ENCODE measurements at regions not wholly inside any gene's neighbourhood (a gene's known extent, or its start where the extent isn't known, plus 50 kb on each side); places are given as distances from the start of the nearest gene placed in this dataset.
A peak's percentile ranks its signal among the peaks of the same experiment; 100 is the strongest.

DNA sequence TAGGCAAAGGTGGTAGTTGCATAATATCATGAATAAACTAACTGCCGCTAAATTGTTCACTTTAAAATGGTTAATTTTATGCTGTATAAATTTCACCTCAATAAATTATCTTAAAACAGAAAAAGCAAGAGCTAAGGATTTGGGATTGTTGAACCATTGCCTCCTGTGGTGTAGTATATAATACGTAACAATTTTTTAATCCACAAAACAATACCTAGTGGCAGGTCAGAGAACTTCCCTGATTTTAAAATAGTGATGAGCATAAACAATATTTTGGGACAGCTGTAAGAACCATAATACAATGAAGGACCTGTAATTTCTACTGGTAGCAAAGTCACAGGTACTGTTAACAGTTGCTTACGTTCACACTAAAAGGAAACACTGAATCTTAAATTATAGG is 161.9 kb upstream of the PRNP start:
- TF ChIP-seq, protein P1, sequence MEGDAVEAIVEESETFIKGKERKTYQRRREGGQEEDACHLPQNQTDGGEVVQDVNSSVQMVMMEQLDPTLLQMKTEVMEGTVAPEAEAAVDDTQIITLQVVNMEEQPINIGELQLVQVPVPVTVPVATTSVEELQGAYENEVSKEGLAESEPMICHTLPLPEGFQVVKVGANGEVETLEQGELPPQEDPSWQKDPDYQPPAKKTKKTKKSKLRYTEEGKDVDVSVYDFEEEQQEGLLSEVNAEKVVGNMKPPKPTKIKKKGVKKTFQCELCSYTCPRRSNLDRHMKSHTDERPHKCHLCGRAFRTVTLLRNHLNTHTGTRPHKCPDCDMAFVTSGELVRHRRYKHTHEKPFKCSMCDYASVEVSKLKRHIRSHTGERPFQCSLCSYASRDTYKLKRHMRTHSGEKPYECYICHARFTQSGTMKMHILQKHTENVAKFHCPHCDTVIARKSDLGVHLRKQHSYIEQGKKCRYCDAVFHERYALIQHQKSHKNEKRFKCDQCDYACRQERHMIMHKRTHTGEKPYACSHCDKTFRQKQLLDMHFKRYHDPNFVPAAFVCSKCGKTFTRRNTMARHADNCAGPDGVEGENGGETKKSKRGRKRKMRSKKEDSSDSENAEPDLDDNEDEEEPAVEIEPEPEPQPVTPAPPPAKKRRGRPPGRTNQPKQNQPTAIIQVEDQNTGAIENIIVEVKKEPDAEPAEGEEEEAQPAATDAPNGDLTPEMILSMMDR (IDR thresholded peaks at IDR 0.05; ENCODE audit: insufficient read depth, low read length, missing control alignments) = no peak
- no peak overlapping the region for H3K4me3 ChIP-seq (ENCODE audit: low read depth, low read length)
- CTCF ChIA-PET = interaction anchor here (1.0 kb wide), 1 partner anchor 20 kb away, joined by 3 read pairs; no protein-coding TSS in a partner anchor
- DNase-seq (ENCODE audit: low read depth, low spot score) = no peak
- POLR2A ChIA-PET = no interaction called here

DNA sequence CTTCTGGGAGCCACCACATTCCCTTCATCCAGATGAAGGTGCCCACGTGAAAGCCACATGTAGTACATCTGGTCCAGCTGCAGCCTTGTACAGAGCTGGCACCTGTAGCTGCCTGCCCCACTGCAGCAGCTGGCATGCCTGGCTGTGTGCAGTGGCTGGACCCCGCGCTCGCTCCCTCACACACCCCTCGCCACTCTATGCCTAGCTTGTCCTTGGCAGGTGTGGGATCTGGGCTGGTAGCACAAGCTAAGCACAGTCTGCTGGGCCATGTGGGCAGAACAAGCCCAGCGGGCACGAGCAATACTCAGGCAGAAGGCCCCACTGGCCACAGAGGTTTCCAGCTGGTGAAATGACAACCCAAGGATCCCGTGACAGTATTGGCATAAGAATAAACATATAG is 163.9 kb upstream of the PRNP start:
- DNase-seq (ENCODE audit: low read depth, low spot score) = no peak
- POLR2A ChIA-PET = no interaction called here
- CTCF ChIA-PET = no interaction called here
- TF ChIP-seq, protein P1 (IDR thresholded peaks at IDR 0.05; ENCODE audit: insufficient read depth, low read length, missing control alignments) = no peak
- H3K4me3 ChIP-seq (ENCODE audit: low read depth, low read length) = no peak overlapping the region

DNA sequence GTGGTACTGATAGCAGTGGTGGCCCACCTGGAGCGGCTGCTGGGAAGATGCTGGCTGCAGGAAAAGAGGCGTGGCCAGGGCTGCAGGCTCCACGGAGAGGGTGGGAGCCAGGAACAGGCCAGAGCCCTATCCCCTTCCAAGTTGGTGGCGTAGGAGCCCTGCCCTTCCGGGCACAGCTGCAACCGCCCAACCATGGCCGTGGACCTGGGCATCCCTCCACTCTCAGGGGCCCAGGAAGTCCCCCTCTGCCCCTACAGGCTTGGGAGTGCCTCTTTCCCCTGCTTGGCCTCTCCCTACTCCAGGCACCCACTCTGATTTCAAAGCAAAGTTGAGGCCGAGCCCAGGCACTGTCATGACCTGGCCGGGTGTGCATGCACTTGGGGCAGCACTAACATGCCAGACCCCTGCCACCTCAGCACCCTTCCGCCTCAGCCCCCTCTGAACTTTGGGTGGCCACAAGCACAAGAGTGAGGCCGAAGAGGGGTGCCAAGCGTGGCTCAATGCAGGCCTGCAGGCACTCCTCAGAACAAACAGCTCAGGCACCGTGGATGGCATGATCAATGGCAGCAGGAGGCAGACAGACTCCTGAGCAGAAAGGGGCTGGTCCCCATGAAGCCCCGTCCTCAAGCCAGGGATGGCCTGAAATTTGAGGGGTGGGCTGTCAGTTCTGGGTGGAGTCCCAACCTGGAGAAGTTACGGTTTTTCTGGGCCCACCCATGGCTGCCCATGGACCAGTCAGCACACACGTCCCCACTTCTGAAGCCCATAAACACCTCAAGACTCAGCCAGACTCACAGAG is 164.9 kb upstream of the PRNP start:
- CTCF ChIA-PET = no interaction called here
- POLR2A ChIA-PET = no interaction called here
- TF ChIP-seq, protein P1 (IDR thresholded peaks at IDR 0.05; ENCODE audit: insufficient read depth, low read length, missing control alignments) = no peak
- H3K4me3 ChIP-seq (ENCODE audit: low read depth, low read length) = no peak overlapping the region
- no peak for DNase-seq (ENCODE audit: low read depth, low spot score)

DNA sequence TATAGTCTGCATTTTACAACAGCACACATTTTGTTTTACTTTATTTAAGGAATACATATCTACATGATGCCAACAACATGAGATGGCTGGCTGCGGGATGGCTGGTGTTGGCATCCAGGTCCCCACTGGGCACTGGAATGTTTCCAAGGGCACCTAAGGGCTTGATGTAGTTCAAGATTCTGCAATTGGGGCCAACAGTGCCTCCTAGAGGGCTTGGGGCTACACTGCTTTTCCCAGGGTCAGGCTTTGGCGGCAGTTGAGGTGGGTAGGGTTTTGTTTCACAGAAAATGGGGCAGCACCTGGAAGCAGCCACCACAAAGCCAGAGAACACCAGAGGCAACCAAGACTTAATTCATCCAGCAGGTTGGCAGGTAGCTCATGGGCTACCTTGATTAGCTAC is 166.7 kb upstream of the PRNP start:
- POLR2A ChIA-PET = no interaction called here
- CTCF ChIA-PET = interaction anchor here (1.5 kb wide), 1 partner anchor 269 kb away, joined by 4 read pairs; no protein-coding TSS in a partner anchor
- TF ChIP-seq, protein P1 (IDR thresholded peaks at IDR 0.05; ENCODE audit: insufficient read depth, low read length, missing control alignments) = peak; percentile 3
- DNase-seq (ENCODE audit: low read depth, low spot score) = no peak
- H3K4me3 ChIP-seq (ENCODE audit: low read depth, low read length) = no peak overlapping the region

DNA sequence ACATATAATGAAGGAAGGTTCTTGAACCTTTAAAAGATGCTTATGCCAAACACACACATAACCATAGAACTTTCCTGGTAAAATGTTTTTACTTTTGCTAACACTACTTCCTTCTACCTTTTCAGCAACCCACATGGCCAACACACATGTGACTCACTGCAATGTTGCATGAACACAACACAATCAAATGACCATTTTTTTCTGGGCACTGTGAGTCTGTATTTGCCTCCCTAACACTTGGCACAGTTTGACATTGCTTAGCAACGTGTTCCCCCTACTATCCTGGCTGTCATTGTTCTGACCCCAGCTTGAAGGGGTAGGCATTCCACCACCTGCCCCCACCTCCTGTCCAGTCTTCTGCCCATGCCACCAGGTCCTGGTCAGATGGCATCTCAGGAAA is 169.4 kb upstream of the PRNP start:
- H3K4me3 ChIP-seq (ENCODE audit: low read depth, low read length) = no peak overlapping the region
- POLR2A ChIA-PET = no interaction called here
- TF ChIP-seq, protein P1 (IDR thresholded peaks at IDR 0.05; ENCODE audit: insufficient read depth, low read length, missing control alignments) = no peak
- CTCF ChIA-PET = no interaction called here
- DNase-seq (ENCODE audit: low read depth, low spot score) = no peak

DNA sequence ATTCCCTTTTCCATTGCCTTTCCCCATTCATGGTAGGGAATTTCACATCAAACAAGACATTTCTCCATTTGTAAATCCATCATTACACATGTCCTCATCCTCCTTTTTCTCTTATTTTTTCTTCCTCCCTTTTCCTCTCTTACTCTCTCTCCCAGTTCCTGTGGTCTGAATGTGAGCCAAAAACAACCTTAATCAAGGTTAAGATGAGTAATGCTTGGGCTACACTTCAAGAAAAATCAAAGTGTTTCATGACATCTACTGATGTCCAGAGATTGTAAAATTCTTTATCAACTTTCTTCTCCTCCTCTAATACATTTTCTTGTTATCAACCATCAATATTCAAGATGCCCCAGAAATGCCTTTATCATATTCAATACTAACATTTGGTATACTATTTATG is 172.5 kb upstream of the PRNP start:
- no peak overlapping the region for H3K4me3 ChIP-seq (ENCODE audit: low read depth, low read length)
- TF ChIP-seq, protein P1 (IDR thresholded peaks at IDR 0.05; ENCODE audit: insufficient read depth, low read length, missing control alignments) = no peak
- CTCF ChIA-PET = no interaction called here
- POLR2A ChIA-PET = no interaction called here
- peak; percentile 26 for DNase-seq (ENCODE audit: low read depth, low spot score)

All from AG04449 (cell line).